CD14-positive monocyte (primary cell): ENCODE measurements at regions not wholly inside any gene's neighbourhood (a gene's known extent, or its start where the extent isn't known, plus 50 kb on each side); places are given as distances from the start of the nearest gene placed in this dataset.

ENCODE experiments used
- DNase-seq, 3 donors: peaks; one replicate each; pipeline ENCODE4 v3.0.0-alpha.2; 2011 to 2022
- H2AFZ ChIP-seq: 2 replicates; pipeline ENCODE4 v1.6.0; 2012; ENCODE audit warnings: mild to moderate bottlenecking, low read depth, low read length, inconsistent platforms; ENCODE audit not compliant: insufficient read depth, poor library complexity, severe bottlenecking
- H3K27ac ChIP-seq, 2 donors: 1 replicate in 1 of 2; 2 replicates in 1 of 2; pipeline ENCODE4 v1.5.1; 2012 to 2013; ENCODE audit warnings: low read length in 2 of 2, control low read depth in 1 of 2, inconsistent platforms in 1 of 2, low read depth in 1 of 2, mild to moderate bottlenecking in 1 of 2
- H3K27me3 ChIP-seq, 2 donors: one replicate each; pipeline versions ENCODE4 v1.6.0 to v1.6.1; 2011 to 2013; ENCODE audit warnings: low read length in 2 of 2; ENCODE audit not compliant: control insufficient read depth in 2 of 2, insufficient read depth in 2 of 2
- H3K36me3 ChIP-seq, 2 donors: replicated peaks in 1 of 2; 1 replicate in 1 of 2; 2 replicates in 1 of 2; pipeline versions ENCODE4 v1.5.1 to v1.6.1; 2012 to 2013; ENCODE audit warnings: low read length in 2 of 2, control low read depth in 1 of 2, inconsistent platforms in 1 of 2, mild to moderate bottlenecking in 1 of 2; ENCODE audit not compliant: insufficient read depth in 2 of 2, control insufficient read depth in 1 of 2
- H3K4me1 ChIP-seq, 2 donors: 1 replicate in 1 of 2; 2 replicates in 1 of 2; pipeline versions ENCODE4 v1.5.1 to v1.6.1; 2012 to 2013; ENCODE audit warnings: low read length in 2 of 2, control low read depth in 1 of 2, inconsistent platforms in 1 of 2, mild to moderate bottlenecking in 1 of 2, moderate library complexity in 1 of 2; ENCODE audit not compliant: insufficient read depth in 2 of 2, control insufficient read depth in 1 of 2
- H3K4me2 ChIP-seq: replicated peaks from 2 replicates; pipeline ENCODE3; 2012; ENCODE audit warnings: low read length, moderate library complexity, mild to moderate bottlenecking; ENCODE audit not compliant: poor library complexity, severe bottlenecking; ENCODE audit errors: extremely low read depth
- H3K4me3 ChIP-seq, 3 experiments: fragments of 200-600 bp in 1 of 3; sonication (generic) in 1 of 3; replicated peaks in 1 of 3; 1 replicate in 2 of 3; 2 replicates in 1 of 3; pipeline ENCODE4 v1.5.1; 2011 to 2013; ENCODE audit warnings: low read length in 3 of 3, mild to moderate bottlenecking in 3 of 3, control low read depth in 2 of 3, low read depth in 2 of 3, inconsistent platforms in 1 of 3, moderate library complexity in 1 of 3
- H3K79me2 ChIP-seq: 2 replicates; pipeline ENCODE4 v1.6.0; 2012; ENCODE audit warnings: mild to moderate bottlenecking, control low read depth, inconsistent platforms, low read length, moderate library complexity; ENCODE audit not compliant: insufficient read depth
- H3K9ac ChIP-seq: 2 replicates; pipeline ENCODE4 v1.6.0; 2017; ENCODE audit warnings: low read length, mild to moderate bottlenecking; ENCODE audit not compliant: insufficient read depth, poor library complexity, severe bottlenecking
- H3K9me3 ChIP-seq, 2 donors: replicated peaks in 1 of 2; 1 replicate in 1 of 2; 2 replicates in 1 of 2; pipeline versions ENCODE4 v1.5.1 to v1.6.1; 2012 to 2013; ENCODE audit warnings: low read length in 2 of 2, control low read depth in 1 of 2; ENCODE audit not compliant: control insufficient read depth in 1 of 2, insufficient read depth in 1 of 2
- H4K20me1 ChIP-seq: 2 replicates; pipeline ENCODE4 v1.6.0; 2012; ENCODE audit warnings: mild to moderate bottlenecking, low read length, control low read depth, moderate library complexity; ENCODE audit not compliant: insufficient read depth
- H3K27ac Mint-ChIP-seq, 7 donors: one replicate each; pipeline ENCODE4 v1.8.0; 2020; ENCODE audit warnings: mild to moderate bottlenecking in 7 of 7, mixed read lengths in 7 of 7, moderate library complexity in 6 of 7, inconsistent platforms in 2 of 7
- H3K27me3 Mint-ChIP-seq, 3 donors: one replicate each; pipeline ENCODE4 v1.8.0; 2021 to 2022; ENCODE audit warnings: low read depth in 3 of 3, mild to moderate bottlenecking in 3 of 3, mixed read lengths in 3 of 3, moderate library complexity in 3 of 3, inconsistent platforms in 1 of 3
- H3K36me3 Mint-ChIP-seq, 2 donors: one replicate each; pipeline ENCODE4 v1.8.0; 2020; ENCODE audit warnings: mixed read lengths in 2 of 2, inconsistent platforms in 1 of 2, mild to moderate bottlenecking in 1 of 2
- H3K4me1 Mint-ChIP-seq: one replicate; pipeline ENCODE4 v1.8.0; 2020; ENCODE audit warnings: mild to moderate bottlenecking, mixed read lengths
- H3K4me3 Mint-ChIP-seq, 2 donors: one replicate each; pipeline ENCODE4 v1.8.0; 2020; ENCODE audit warnings: mild to moderate bottlenecking in 2 of 2, mixed read lengths in 2 of 2, moderate library complexity in 1 of 2
- H3K9me3 Mint-ChIP-seq, 7 donors: one replicate each; pipeline ENCODE4 v1.8.0; 2020 to 2022; ENCODE audit warnings: mixed read lengths in 7 of 7, mild to moderate bottlenecking in 6 of 7, moderate library complexity in 6 of 7, inconsistent platforms in 2 of 7
- CTCF ChIP-seq: fragments of 200-600 bp; IDR thresholded peaks from one replicate; pipeline ENCODE4 v1.8.0; 2022; ENCODE audit warnings: antibody characterized with exemption, mild to moderate bottlenecking
- WGBS: methylation state at CpG from one replicate; pipeline ENCODE4 v1.1.5; 2013; ENCODE audit warnings: missing lambda C conversion rate; ENCODE audit not compliant: insufficient coverage; 5-methylcytosine and 5-hydroxymethylcytosine counted together
- intact Hi-C, 2 donors: fragments of 100-400 bp; cut with micrococcal nuclease; formaldehyde crosslinking; loops; one replicate each; pipeline versions ENCODE4 v1.15.0 to v1.15.1; 2023

- Histone ChIP-seq H2AFZ (no peak overlapping the region), H3K9me3 (peaks cover 6 to 9% of the 10 kb centered on the region in 2 donors), H3K79me2 (no peaks in the 10 kb centered on the region), H3K4me2 (no peak overlapping the region), H3K36me3 (no peaks in the 10 kb centered on the region), H3K27ac (no peak overlapping the region), H3K9ac (no peak overlapping the region), H3K27me3 (no peaks in the 10 kb centered on the region), H3K4me1 (no peaks in the 10 kb centered on the region), H4K20me1 (no peaks in the 10 kb centered on the region), H3K4me3 (no peak overlapping the region)
- Mint-ChIP-seq H3K36me3 (no peaks in the 10 kb centered on the region), H3K9me3 (peaks cover 0 to 8% (median 2%) of the 10 kb centered on the region in 7 donors), H3K4me1 (no peaks in the 10 kb centered on the region), H3K27ac (no peak overlapping the region), H3K4me3 (no peak overlapping the region), H3K27me3 (peaks cover 0 to 2% (median 0%) of the 10 kb centered on the region in 3 donors)
- TF ChIP-seq CTCF: no peak
- no peak for DNase-seq
- WGBS: no CpG with 5 or more reads among the region's 4 CpGs
- intact Hi-C loops: no loop called here
These were observed 931.4 kb upstream of the SOX9 start for GRCh38 chr17:71189493-71189831.

- Histone ChIP-seq H3K79me2 (no peaks in the 10 kb centered on the region), H3K27ac (no peak overlapping the region), H2AFZ (no peak overlapping the region), H3K4me3 (no peak overlapping the region), H3K4me2 (no peak overlapping the region), H3K9ac (no peak overlapping the region), H3K36me3 (no peaks in the 10 kb centered on the region), H3K27me3 (no peaks in the 10 kb centered on the region), H3K4me1 (no peaks in the 10 kb centered on the region), H4K20me1 (no peaks in the 10 kb centered on the region), H3K9me3 (peaks cover 3 to 5% of the 10 kb centered on the region in 2 donors)
- TF ChIP-seq CTCF: no peak
- Mint-ChIP-seq H3K27me3 (peaks cover 0 to 4% (median 0%) of the 10 kb centered on the region in 3 donors), H3K27ac (no peak overlapping the region), H3K4me1 (no peaks in the 10 kb centered on the region), H3K36me3 (no peaks in the 10 kb centered on the region), H3K9me3 (peaks cover 1 to 8% (median 5%) of the 10 kb centered on the region in 7 donors), H3K4me3 (no peak overlapping the region)
- WGBS: no CpG with 5 or more reads among the region's 2 CpGs
- intact Hi-C loops: no loop called here
- no peak for DNase-seq
These were observed 928.7 kb upstream of the SOX9 start for GRCh38 chr17:71192039-71192555.
